RWPE2 (cell line): ENCODE measurements at regions not wholly inside any gene's neighbourhood (a gene's known extent, or its start where the extent isn't known, plus 50 kb on each side); places are given as distances from the start of the nearest gene placed in this dataset.
"Not testable (repeated sequence)": the region's sequence is repeated elsewhere in the genome, so short reads cannot be mapped to it uniquely, and the experiment has no call there.

ENCODE experiments used
- ATAC-seq: fragments of 200-7000 bp; cut with Tn5 transposase; 3 replicates; pipeline ENCODE4 v1.9.1; 2021; ENCODE audit warnings: low read depth
- DNase-seq: peaks from one replicate; pipeline ENCODE4 v3.0.0-alpha.2; 2020; ENCODE audit warnings: low spot score
- H3K27ac ChIP-seq: fragments of 450-650 bp; 2 replicates; pipeline ENCODE4 v1.5.1; 2017; ENCODE audit warnings: mild to moderate bottlenecking; ENCODE audit not compliant: poor library complexity, severe bottlenecking
- H3K27me3 ChIP-seq: fragments of 250-450 bp; sonication (Bioruptor Pico); 2 replicates; pipeline ENCODE4 v1.5.1; 2021; ENCODE audit warnings: mild to moderate bottlenecking, moderate library complexity; ENCODE audit not compliant: insufficient read depth, poor library complexity, severe bottlenecking
- H3K36me3 ChIP-seq: fragments of 250-450 bp; sonication (Bioruptor Pico); 2 replicates; pipeline ENCODE4 v1.5.1; 2020; ENCODE audit warnings: low read depth, mild to moderate bottlenecking, moderate library complexity
- H3K4me1 ChIP-seq: fragments of 250-450 bp; sonication (Bioruptor Pico); 2 replicates; pipeline ENCODE4 v1.5.1; 2021; ENCODE audit warnings: mild to moderate bottlenecking, moderate library complexity; ENCODE audit not compliant: insufficient read depth, poor library complexity, severe bottlenecking
- H3K4me3 ChIP-seq: fragments of 250-450 bp; sonication (Bioruptor Pico); 2 replicates; pipeline ENCODE4 v1.5.1; 2021; ENCODE audit warnings: mild to moderate bottlenecking, moderate library complexity; ENCODE audit not compliant: severe bottlenecking
- H3K9me3 ChIP-seq: fragments of 250-450 bp; sonication (Bioruptor Pico); 2 replicates; pipeline ENCODE4 v1.5.1; 2021; ENCODE audit warnings: mild to moderate bottlenecking, moderate library complexity; ENCODE audit not compliant: severe bottlenecking
- CTCF ChIP-seq: fragments of 450-650 bp; IDR thresholded peaks from one replicate; pipeline ENCODE4 v1.5.1; 2017; ENCODE audit warnings: mild to moderate bottlenecking, moderate library complexity; ENCODE audit not compliant: poor library complexity, severe bottlenecking

DNA sequence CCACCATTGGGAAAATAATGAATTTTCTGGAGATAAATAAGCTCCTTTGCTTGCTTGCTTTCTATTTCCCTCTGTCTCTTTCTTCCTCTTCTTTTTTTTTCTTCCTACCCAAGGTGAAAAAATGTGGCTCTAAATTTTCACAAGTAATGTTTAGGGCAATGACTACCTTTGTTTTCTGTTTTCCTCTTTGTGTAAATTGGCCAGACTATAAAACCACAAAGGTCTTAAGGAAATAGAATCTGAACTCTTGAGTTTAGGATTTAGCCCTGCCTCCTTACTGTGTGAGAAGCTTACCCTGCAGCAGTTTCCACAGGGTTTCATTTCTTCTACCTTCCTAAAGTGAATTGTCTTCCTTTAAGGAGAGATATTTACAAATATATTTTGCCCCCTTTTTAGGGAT lies 330.4 kb downstream of the ARL4A start:
- ATAC-seq (peak; percentile 46; the same call in 2 of the 3 replicates), DNase-seq (no peak)
- H3K27me3 ChIP-seq: no peaks in the 10 kb centered on the region
- H3K4me3 ChIP-seq: no peak overlapping the region
- TF ChIP-seq CTCF: no peak
- no peaks in the 10 kb centered on the region for H3K9me3 ChIP-seq
- H3K4me1 ChIP-seq: peaks cover 17% of the 10 kb centered on the region
- H3K36me3 ChIP-seq: no peaks in the 10 kb centered on the region
- H3K27ac ChIP-seq: peak overlapping the region; percentile 80

- no peaks in the 10 kb centered on the region for H3K9me3 ChIP-seq
- no peak for TF ChIP-seq CTCF
- no peaks in the 10 kb centered on the region for H3K27me3 ChIP-seq
- H3K4me1 ChIP-seq: peaks cover 17% of the 10 kb centered on the region
- H3K4me3 ChIP-seq: no peak overlapping the region
- no peak overlapping the region for H3K27ac ChIP-seq
- H3K36me3 ChIP-seq: no peaks in the 10 kb centered on the region
- ATAC-seq: no peak
- no peak for DNase-seq
Observed at GRCh38 chr7:13021566-13022300, 334.3 kb downstream of the ARL4A start.

- H3K27ac ChIP-seq: no peak overlapping the region
- H3K4me1 ChIP-seq: no peaks in the 10 kb centered on the region
- ATAC-seq (no peak), DNase-seq (no peak)
- no peak overlapping the region for H3K4me3 ChIP-seq
- no peak for TF ChIP-seq CTCF
- H3K27me3 ChIP-seq: no peaks in the 10 kb centered on the region
- no peaks in the 10 kb centered on the region for H3K9me3 ChIP-seq
- H3K36me3 ChIP-seq: no peaks in the 10 kb centered on the region
Observed at GRCh38 chr7:13024121-13024674, 336.8 kb downstream of the ARL4A start.

GRCh38 chr7:13025043-13025442 lies 337.6 kb downstream of the ARL4A start:
- H3K27me3 ChIP-seq, ATAC-seq, H3K27ac ChIP-seq, DNase-seq, H3K9me3 ChIP-seq, H3K36me3 ChIP-seq, H3K4me1 ChIP-seq, H3K4me3 ChIP-seq: not testable (repeated sequence)

- Histone ChIP-seq H3K9me3 (no peaks in the 10 kb centered on the region), H3K36me3 (no peaks in the 10 kb centered on the region), H3K27me3 (no peaks in the 10 kb centered on the region), H3K27ac (no peak overlapping the region), H3K4me1 (peaks cover 13% of the 10 kb centered on the region), H3K4me3 (no peak overlapping the region)
- ATAC-seq (no peak), DNase-seq (no peak)
- no peak for TF ChIP-seq CTCF
Observed at GRCh38 chr7:13027321-13027720, 339.9 kb downstream of the ARL4A start.
